Gastroesophageal sphincter (tissue), 3 donors: ENCODE measurements at regions not wholly inside any gene's neighbourhood (a gene's known extent, or its start where the extent isn't known, plus 50 kb on each side); places are given as distances from the start of the nearest gene placed in this dataset.

Experiments used
- CTCF ChIP-seq, 4 experiments: fragments of 200-600 bp in 2 of 4; fragments of 450-650 bp in 2 of 4; sonication (generic) in 1 of 4; IDR thresholded peaks; one replicate each; pipeline ENCODE4 v1.5.1; 2017 to 2019; ENCODE audit warnings: antibody characterized with exemption in 4 of 4, mild to moderate bottlenecking in 2 of 4, moderate library complexity in 2 of 4
- POLR2A ChIP-seq, 2 donors: fragments of 450-650 bp; IDR thresholded peaks; one replicate each; pipeline ENCODE4 v1.6.1; 2017; ENCODE audit warnings: antibody characterized with exemption in 2 of 2, mild to moderate bottlenecking in 2 of 2, moderate library complexity in 1 of 2
- POLR2AphosphoS5 ChIP-seq: sonication (generic); formaldehyde crosslinking; IDR thresholded peaks from one replicate; pipeline ENCODE4 v1.6.1; 2017; ENCODE audit warnings: antibody characterized with exemption

- TF ChIP-seq CTCF (IDR thresholded peaks at IDR 0.05) (no peak), POLR2AphosphoS5 (no peak), POLR2A (IDR thresholded peaks at IDR 0.05) (no peak)
Measured at GRCh38 chr10:130388746-130389145, 252.6 kb downstream of the GLRX3 start.
